Gastroesophageal sphincter (tissue), 3 donors: ENCODE measurements at regions not wholly inside any gene's neighbourhood (a gene's known extent, or its start where the extent isn't known, plus 50 kb on each side); places are given as distances from the start of the nearest gene placed in this dataset.

Source experiments
- CTCF ChIP-seq, 4 experiments: fragments of 200-600 bp in 2 of 4; fragments of 450-650 bp in 2 of 4; sonication (generic) in 1 of 4; IDR thresholded peaks; one replicate each; pipeline ENCODE4 v1.5.1; 2017 to 2019; ENCODE audit warnings: antibody characterized with exemption in 4 of 4, mild to moderate bottlenecking in 2 of 4, moderate library complexity in 2 of 4
- POLR2A ChIP-seq, 2 donors: fragments of 450-650 bp; IDR thresholded peaks; one replicate each; pipeline ENCODE4 v1.6.1; 2017; ENCODE audit warnings: antibody characterized with exemption in 2 of 2, mild to moderate bottlenecking in 2 of 2, moderate library complexity in 1 of 2

DNA sequence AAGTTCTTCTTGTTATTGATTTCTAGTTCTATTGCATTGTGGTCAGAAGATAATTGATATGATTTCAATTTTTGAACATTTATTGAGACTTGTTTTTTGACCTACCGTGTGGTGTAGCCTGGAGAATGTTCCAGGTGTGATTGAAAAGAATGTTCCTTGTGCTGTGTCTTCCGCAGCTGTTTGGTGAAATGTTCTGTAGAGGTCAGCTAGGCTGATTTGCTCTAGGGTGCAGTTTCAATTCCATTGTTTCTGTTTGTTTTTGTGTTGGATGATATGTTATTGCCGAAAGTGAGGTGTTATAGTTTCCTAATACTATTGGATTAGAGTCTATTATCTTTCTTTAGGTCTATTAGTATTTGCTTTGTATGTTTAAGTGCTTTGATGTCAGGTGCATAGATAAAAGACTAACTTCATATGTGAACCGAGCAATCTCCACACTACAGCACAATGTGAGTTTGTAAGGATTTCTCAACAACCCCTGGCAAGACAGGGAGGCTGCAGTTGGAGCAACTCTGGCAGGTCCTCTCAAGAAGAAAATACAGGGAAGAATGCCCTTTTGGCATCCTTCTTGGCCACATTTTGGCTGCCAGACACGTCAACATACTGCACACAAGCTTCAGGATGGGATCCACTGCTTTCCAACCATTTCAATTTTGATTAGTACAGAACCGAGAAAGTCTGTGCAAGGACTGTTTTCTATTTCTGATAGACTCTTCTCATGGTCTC is 320.7 kb downstream of the RNF144B start:
- TF ChIP-seq POLR2A (IDR thresholded peaks at IDR 0.05) (no peak), CTCF (IDR thresholded peaks at IDR 0.05) (no peak)
